ENCODE measurements at regions not wholly inside any gene's neighbourhood (a gene's known extent, or its start where the extent isn't known, plus 50 kb on each side); places are given as distances from the start of the nearest gene placed in this dataset.

- peak; percentile 50 for DNase-seq
Measured at GRCh38 chr6:45830441-45831139, 185.1 kb downstream of the CLIC5 start.

- DNase-seq: no peak
Measured at GRCh38 chr6:45829873-45830272, 185.8 kb downstream of the CLIC5 start.

GRCh38 chr6:45827952-45828530 lies 187.6 kb downstream of the CLIC5 start:
- no peak for DNase-seq

GRCh38 chr6:45822873-45823272 lies 192.8 kb downstream of the CLIC5 start:
- no peak for DNase-seq

GRCh38 chr6:45822246-45822812 lies 193.3 kb downstream of the CLIC5 start:
- DNase-seq: peak; percentile 29

- DNase-seq: no peak
Measured at GRCh38 chr6:45818655-45819054, 197.0 kb downstream of the CLIC5 start.

- no peak for DNase-seq
Measured at GRCh38 chr6:45816674-45817297, 198.9 kb downstream of the CLIC5 start.

- DNase-seq: no peak
Measured at GRCh38 chr6:45815466-45816125, 200.1 kb downstream of the CLIC5 start.

GRCh38 chr6:45814772-45815171 lies 200.9 kb downstream of the CLIC5 start:
- DNase-seq: no peak

GRCh38 chr6:45813943-45814342 lies 201.7 kb downstream of the CLIC5 start:
- DNase-seq: no peak

- DNase-seq: no peak
Measured at GRCh38 chr6:45812922-45813321, 202.7 kb downstream of the CLIC5 start.

GRCh38 chr6:45808917-45809316 lies 206.7 kb downstream of the CLIC5 start:
- no peak for DNase-seq

- no peak for DNase-seq
Measured at GRCh38 chr6:45808042-45808645, 207.5 kb downstream of the CLIC5 start.

- no peak for DNase-seq
Measured at GRCh38 chr6:45807311-45808041, 208.2 kb downstream of the CLIC5 start.

- no peak for DNase-seq
Measured at GRCh38 chr6:45806172-45806571, 209.5 kb downstream of the CLIC5 start.

- peak; percentile 59 for DNase-seq
Measured at GRCh38 chr6:45803071-45803470, 212.6 kb downstream of the CLIC5 start.

GRCh38 chr6:45801471-45802289 lies 214.0 kb downstream of the CLIC5 start:
- DNase-seq: no peak

- no peak for DNase-seq
Measured at GRCh38 chr6:45800911-45801310, 214.7 kb downstream of the CLIC5 start.

GRCh38 chr6:45795678-45796077 lies 220.0 kb downstream of the CLIC5 start:
- DNase-seq: no peak

- DNase-seq: no peak
Measured at GRCh38 chr6:45794465-45794864, 221.2 kb downstream of the CLIC5 start.

Measured in suppressor macrophage treated with lipopolysaccharide for 4 hours (primary cell).